ENCODE measurements at regions not wholly inside any gene's neighbourhood (a gene's known extent, or its start where the extent isn't known, plus 50 kb on each side); places are given as distances from the start of the nearest gene placed in this dataset.
"Not testable (repeated sequence)": the region's sequence is repeated elsewhere in the genome, so short reads cannot be mapped to it uniquely, and the experiment has no call there.

DNA sequence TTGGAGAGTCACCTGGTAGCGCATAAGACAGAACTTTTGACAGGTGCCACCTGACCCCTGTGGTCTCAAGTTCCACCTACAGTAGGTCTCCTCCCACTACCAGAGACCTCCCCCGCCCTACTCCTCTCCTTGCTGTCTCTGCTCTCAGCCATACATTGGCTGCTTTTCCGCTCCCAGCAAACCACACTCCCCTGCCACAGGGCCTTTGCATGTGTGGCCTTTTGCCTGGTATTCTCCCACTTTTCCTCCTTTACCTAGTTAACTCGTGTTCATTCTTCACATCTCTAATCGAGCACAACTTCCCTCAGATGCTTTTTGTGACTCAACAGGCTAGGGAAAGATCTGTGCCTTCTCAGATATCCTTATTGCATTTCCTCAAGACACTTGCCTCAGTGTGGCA, 218.3 kb upstream of the EEF2KMT start:
- no peak overlapping the region for H3K4me3 ChIP-seq (ENCODE audit: insufficient read depth, low read depth, low read length, poor library complexity, severe bottlenecking)
- H3K4me1 ChIP-seq (ENCODE audit: control insufficient read depth, insufficient read depth, low read length, poor library complexity, severe bottlenecking): no peaks in the 10 kb centered on the region
- H3K27ac ChIP-seq (ENCODE audit: insufficient read depth, low read length, poor library complexity, severe bottlenecking): no peak overlapping the region
- no peaks in the 10 kb centered on the region for H3K36me3 ChIP-seq (ENCODE audit: control insufficient read depth, insufficient read depth, low read length)
- no peaks in the 10 kb centered on the region for H3K9me3 ChIP-seq (ENCODE audit: control insufficient read depth, low read length)
- no peak for DNase-seq
- H3K27me3 ChIP-seq (replicated peaks; ENCODE audit: control insufficient read depth, insufficient read depth, low read length, poor library complexity, severe bottlenecking): no peaks in the 10 kb centered on the region

DNA sequence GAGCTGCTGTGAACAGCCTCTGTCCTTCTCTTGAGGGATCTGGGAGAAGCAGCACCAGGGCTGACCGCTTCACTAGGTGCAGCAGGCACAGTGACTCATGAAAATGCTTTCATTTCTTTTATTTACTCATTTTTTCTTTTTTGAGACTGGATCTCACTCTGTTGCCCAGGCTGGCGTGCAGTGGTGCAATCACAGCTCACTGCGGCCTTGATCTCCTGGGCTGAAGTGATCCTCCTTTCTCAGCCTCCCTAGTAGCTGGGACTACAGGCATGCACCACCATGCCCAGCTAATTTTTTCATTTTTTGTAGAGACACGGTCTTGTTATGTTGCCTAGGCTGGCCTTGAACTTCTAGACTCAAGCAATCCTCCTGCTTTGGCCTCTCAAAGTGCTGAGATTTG, 216.8 kb upstream of the EEF2KMT start:
- Histone ChIP-seq H3K9me3 (ENCODE audit: control insufficient read depth, low read length) (no peaks in the 10 kb centered on the region), H3K4me1 (ENCODE audit: control insufficient read depth, insufficient read depth, low read length, poor library complexity, severe bottlenecking) (no peaks in the 10 kb centered on the region), H3K36me3 (ENCODE audit: control insufficient read depth, insufficient read depth, low read length) (no peaks in the 10 kb centered on the region), H3K27me3 (replicated peaks; ENCODE audit: control insufficient read depth, insufficient read depth, low read length, poor library complexity, severe bottlenecking) (no peaks in the 10 kb centered on the region), H3K27ac (ENCODE audit: insufficient read depth, low read length, poor library complexity, severe bottlenecking) (no peak overlapping the region), H3K4me3 (ENCODE audit: insufficient read depth, low read depth, low read length, poor library complexity, severe bottlenecking) (no peak overlapping the region)
- DNase-seq: no peak

DNA sequence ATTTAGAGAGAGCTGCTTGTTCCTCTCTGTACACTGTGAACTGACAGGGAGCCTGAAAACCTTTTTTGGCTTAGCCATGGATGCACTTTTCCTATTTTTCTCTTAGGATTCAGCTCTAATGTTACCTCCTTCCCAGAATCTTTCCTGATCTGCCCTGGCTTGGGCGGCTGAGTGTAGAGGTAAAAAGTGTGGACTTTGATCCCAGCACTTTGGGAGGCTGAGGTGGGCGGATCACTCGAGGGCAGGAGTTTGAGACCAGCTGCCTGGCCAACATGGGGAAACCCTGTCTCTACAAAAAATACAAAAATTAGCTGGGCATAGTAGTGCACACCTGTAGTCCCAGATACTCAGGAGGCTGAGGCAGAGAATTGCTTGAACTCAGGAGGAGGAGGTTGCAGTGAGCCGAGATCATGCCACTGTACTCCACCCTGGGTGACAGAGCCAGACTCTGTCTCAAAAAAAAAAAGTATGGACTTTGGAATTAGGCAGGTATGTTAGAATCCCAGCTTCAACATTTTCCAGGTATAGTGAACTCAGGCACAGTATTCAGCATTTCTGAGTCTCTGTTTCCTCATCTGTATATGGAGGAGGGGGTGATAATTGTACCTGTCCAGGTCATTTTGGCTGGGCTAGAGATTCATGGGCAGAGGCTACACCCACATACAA, 212.5 kb upstream of the EEF2KMT start:
- H3K27me3 ChIP-seq (replicated peaks; ENCODE audit: control insufficient read depth, insufficient read depth, low read length, poor library complexity, severe bottlenecking): no peaks in the 10 kb centered on the region
- no peak for DNase-seq
- no peaks in the 10 kb centered on the region for H3K4me1 ChIP-seq (ENCODE audit: control insufficient read depth, insufficient read depth, low read length, poor library complexity, severe bottlenecking)
- H3K4me3 ChIP-seq (ENCODE audit: insufficient read depth, low read depth, low read length, poor library complexity, severe bottlenecking): no peak overlapping the region
- H3K27ac ChIP-seq (ENCODE audit: insufficient read depth, low read length, poor library complexity, severe bottlenecking): no peak overlapping the region
- H3K36me3 ChIP-seq (ENCODE audit: control insufficient read depth, insufficient read depth, low read length): no peaks in the 10 kb centered on the region
- H3K9me3 ChIP-seq (ENCODE audit: control insufficient read depth, low read length): no peaks in the 10 kb centered on the region

DNA sequence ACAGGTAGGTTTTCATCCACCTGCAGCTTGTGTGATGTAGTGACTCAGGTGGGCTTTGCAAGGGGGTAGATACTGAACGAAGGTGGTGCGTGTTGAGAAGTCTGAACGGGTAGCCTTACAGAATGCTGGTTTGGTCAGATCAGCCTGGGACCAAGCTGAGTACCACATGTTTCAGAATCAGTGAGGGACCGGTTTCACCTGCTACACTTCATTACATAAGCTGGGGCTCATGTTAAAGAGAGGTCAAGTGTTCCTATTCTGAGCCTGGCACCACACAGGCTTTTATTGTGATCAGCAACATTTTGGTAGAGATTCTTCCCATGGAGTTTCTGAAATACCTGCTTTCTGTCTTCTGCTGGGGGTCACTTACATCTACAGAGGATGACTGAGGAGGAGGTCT, 207.4 kb upstream of the EEF2KMT start:
- H3K27me3 ChIP-seq (replicated peaks; ENCODE audit: control insufficient read depth, insufficient read depth, low read length, poor library complexity, severe bottlenecking): no peaks in the 10 kb centered on the region
- no peaks in the 10 kb centered on the region for H3K4me1 ChIP-seq (ENCODE audit: control insufficient read depth, insufficient read depth, low read length, poor library complexity, severe bottlenecking)
- no peak for DNase-seq
- H3K27ac ChIP-seq (ENCODE audit: insufficient read depth, low read length, poor library complexity, severe bottlenecking): no peak overlapping the region
- H3K36me3 ChIP-seq (ENCODE audit: control insufficient read depth, insufficient read depth, low read length): no peaks in the 10 kb centered on the region
- no peaks in the 10 kb centered on the region for H3K9me3 ChIP-seq (ENCODE audit: control insufficient read depth, low read length)
- no peak overlapping the region for H3K4me3 ChIP-seq (ENCODE audit: insufficient read depth, low read depth, low read length, poor library complexity, severe bottlenecking)

DNA sequence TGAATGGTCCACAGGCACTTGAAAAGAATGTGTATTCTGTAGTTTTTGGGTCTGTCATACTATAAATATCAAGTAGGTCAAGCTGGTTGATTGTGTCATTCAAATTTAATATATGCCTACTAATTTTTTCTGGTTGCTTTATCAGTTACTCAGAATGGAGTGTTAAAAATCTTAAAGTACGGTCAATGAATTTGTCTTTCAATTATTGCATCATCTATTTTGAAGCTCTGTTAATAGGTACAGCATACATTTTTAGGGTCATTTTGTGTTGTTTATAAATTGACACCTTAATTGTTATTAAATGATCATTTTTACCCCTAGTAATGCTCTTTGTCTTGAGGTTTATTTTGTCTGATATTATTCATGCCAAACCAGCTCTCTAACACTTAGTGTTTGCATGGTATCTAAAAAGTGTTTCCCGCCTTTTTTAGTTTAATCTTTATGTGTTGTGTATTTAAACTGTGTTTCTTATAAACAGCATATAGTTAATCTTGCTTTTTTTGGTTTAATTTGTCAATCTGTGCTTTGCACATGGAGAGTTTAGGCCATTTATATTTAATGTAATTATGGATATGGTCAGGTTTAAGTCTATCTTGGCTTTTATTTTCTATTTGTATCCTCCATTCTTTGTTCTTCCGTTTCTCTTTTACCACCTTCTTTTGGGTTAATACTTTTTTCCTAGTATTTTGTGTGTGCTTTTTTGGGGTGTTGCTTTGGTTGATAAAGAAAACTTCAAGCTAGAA, 204.9 kb upstream of the EEF2KMT start:
- H3K27ac ChIP-seq (ENCODE audit: insufficient read depth, low read length, poor library complexity, severe bottlenecking): no peak overlapping the region
- H3K4me1 ChIP-seq (ENCODE audit: control insufficient read depth, insufficient read depth, low read length, poor library complexity, severe bottlenecking): no peaks in the 10 kb centered on the region
- H3K9me3 ChIP-seq (ENCODE audit: control insufficient read depth, low read length): no peaks in the 10 kb centered on the region
- no peak for DNase-seq
- no peaks in the 10 kb centered on the region for H3K36me3 ChIP-seq (ENCODE audit: control insufficient read depth, insufficient read depth, low read length)
- H3K4me3 ChIP-seq (ENCODE audit: insufficient read depth, low read depth, low read length, poor library complexity, severe bottlenecking): no peak overlapping the region
- H3K27me3 ChIP-seq (replicated peaks; ENCODE audit: control insufficient read depth, insufficient read depth, low read length, poor library complexity, severe bottlenecking): no peaks in the 10 kb centered on the region

DNA sequence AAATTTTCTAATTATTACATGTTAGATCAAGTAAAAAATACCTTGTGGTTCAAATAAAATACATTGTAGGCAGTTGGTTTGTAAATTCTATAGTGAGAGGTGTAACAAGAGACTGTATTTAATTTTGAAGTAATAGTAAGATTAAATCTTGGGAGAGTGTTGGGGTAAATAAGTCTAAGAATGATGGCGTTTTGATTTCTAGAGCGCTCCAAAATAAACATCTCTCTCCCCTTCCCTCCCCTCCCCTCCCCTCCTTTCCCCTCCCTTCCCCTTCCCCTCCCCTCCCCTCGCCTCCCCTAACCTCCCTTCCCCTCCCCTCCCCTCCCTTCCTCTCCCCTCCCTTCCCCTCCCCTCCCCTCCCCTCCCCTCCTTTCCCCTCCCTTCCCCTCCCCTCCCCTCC, 200.6 kb upstream of the EEF2KMT start:
- Histone ChIP-seq H3K27ac (ENCODE audit: insufficient read depth, low read length, poor library complexity, severe bottlenecking) (no peak overlapping the region), H3K27me3 (replicated peaks; ENCODE audit: control insufficient read depth, insufficient read depth, low read length, poor library complexity, severe bottlenecking) (no peaks in the 10 kb centered on the region), H3K9me3 (ENCODE audit: control insufficient read depth, low read length) (no peaks in the 10 kb centered on the region), H3K4me1 (ENCODE audit: control insufficient read depth, insufficient read depth, low read length, poor library complexity, severe bottlenecking) (no peaks in the 10 kb centered on the region), H3K4me3 (ENCODE audit: insufficient read depth, low read depth, low read length, poor library complexity, severe bottlenecking) (no peak overlapping the region), H3K36me3 (ENCODE audit: control insufficient read depth, insufficient read depth, low read length) (no peaks in the 10 kb centered on the region)
- no peak for DNase-seq

DNA sequence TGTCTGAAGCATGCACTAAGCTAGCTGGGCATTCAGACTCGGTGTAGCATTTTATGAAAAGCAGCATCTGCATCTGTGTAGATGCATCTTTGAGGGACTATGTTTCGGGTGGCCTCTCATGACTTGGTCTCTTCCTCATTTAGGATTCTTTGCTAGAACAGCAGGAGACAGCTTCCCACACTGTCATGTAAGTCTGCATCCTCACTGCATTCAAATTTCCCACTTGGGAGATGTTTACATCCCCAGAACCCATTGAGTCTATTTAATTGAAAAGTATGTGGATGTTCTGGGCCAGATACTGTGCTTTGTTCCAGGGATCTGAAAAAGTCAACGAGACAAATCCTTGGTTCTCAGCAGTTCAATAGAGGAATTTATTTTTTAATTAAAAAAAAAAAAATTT, 198.6 kb upstream of the EEF2KMT start:
- H3K27ac ChIP-seq (ENCODE audit: insufficient read depth, low read length, poor library complexity, severe bottlenecking): no peak overlapping the region
- H3K4me3 ChIP-seq (ENCODE audit: insufficient read depth, low read depth, low read length, poor library complexity, severe bottlenecking): no peak overlapping the region
- no peak for DNase-seq
- no peaks in the 10 kb centered on the region for H3K36me3 ChIP-seq (ENCODE audit: control insufficient read depth, insufficient read depth, low read length)
- H3K4me1 ChIP-seq (ENCODE audit: control insufficient read depth, insufficient read depth, low read length, poor library complexity, severe bottlenecking): no peaks in the 10 kb centered on the region
- no peaks in the 10 kb centered on the region for H3K27me3 ChIP-seq (replicated peaks; ENCODE audit: control insufficient read depth, insufficient read depth, low read length, poor library complexity, severe bottlenecking)
- no peaks in the 10 kb centered on the region for H3K9me3 ChIP-seq (ENCODE audit: control insufficient read depth, low read length)

DNA sequence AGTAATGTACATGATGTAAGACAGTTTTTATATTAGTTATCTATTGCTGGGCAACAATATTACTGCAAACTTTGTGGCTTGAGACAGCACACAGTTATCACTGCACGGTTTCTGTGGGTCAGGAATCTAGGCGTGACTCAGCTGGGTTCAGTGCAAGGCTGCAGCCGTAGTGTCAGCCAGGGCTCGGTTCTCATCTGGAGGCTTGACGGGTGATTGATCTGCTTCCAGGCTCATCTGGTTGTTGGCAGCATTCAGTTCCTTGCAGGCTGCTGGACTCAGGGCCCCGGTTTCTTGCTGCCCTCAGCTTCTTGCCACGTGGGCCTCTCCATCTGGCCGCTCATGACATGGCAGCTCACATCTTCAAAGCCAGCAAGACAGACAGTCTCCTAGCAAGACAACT, 197.7 kb upstream of the EEF2KMT start:
- not testable (repeated sequence) for H3K9me3 ChIP-seq (ENCODE audit: control insufficient read depth, low read length); H3K27ac ChIP-seq (ENCODE audit: insufficient read depth, low read length, poor library complexity, severe bottlenecking); H3K4me1 ChIP-seq (ENCODE audit: control insufficient read depth, insufficient read depth, low read length, poor library complexity, severe bottlenecking); DNase-seq; H3K27me3 ChIP-seq (replicated peaks; ENCODE audit: control insufficient read depth, insufficient read depth, low read length, poor library complexity, severe bottlenecking); H3K4me3 ChIP-seq (ENCODE audit: insufficient read depth, low read depth, low read length, poor library complexity, severe bottlenecking); H3K36me3 ChIP-seq (ENCODE audit: control insufficient read depth, insufficient read depth, low read length)

DNA sequence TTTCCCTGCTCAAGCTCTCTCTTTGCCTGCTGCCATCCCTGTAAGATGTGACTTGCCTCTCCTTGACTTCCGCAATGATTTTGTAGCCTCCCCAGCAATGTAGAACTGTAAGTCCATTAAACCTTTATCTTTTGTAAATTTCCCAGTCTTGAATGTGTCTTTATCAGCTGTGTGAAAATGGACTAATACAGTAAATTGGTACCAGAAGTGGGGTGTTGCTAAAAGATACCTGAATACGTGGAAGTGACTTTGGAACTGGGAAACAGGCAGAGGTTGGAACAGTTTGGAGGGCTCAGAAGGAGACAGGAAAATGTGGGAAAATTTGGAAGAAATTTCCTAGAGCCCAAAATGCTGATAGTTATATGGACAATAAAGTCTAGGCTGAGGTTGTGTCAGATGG, 184.6 kb upstream of the EEF2KMT start:
- H3K4me1 ChIP-seq (ENCODE audit: control insufficient read depth, insufficient read depth, low read length, poor library complexity, severe bottlenecking); DNase-seq; H3K27me3 ChIP-seq (replicated peaks; ENCODE audit: control insufficient read depth, insufficient read depth, low read length, poor library complexity, severe bottlenecking); H3K36me3 ChIP-seq (ENCODE audit: control insufficient read depth, insufficient read depth, low read length); H3K4me3 ChIP-seq (ENCODE audit: insufficient read depth, low read depth, low read length, poor library complexity, severe bottlenecking); H3K27ac ChIP-seq (ENCODE audit: insufficient read depth, low read length, poor library complexity, severe bottlenecking); H3K9me3 ChIP-seq (ENCODE audit: control insufficient read depth, low read length): not testable (repeated sequence)

DNA sequence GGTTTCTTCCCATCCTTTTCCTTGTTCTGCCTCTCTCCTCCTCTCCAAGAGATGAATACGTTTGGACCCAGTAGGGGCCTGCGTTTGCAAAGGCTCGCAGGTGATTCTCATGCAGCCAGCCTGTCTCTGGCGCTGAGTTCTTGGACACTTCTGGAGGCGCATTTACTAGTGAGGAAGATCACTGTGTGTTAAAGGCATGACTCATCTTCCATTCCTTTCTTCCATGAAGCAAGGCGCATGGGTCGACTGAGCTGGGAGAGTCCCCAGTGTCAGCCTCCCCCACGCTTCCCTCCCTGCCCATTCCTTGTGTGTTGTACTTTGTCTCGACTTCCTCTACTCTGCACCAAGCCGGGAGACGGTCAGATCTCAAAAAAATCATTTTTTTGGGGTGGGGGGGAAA, 159.9 kb upstream of the EEF2KMT start:
- DNase-seq: no peak
- H3K9me3 ChIP-seq (ENCODE audit: control insufficient read depth, low read length): no peaks in the 10 kb centered on the region
- H3K4me1 ChIP-seq (ENCODE audit: control insufficient read depth, insufficient read depth, low read length, poor library complexity, severe bottlenecking): no peaks in the 10 kb centered on the region
- H3K4me3 ChIP-seq (ENCODE audit: insufficient read depth, low read depth, low read length, poor library complexity, severe bottlenecking): no peak overlapping the region
- H3K27me3 ChIP-seq (replicated peaks; ENCODE audit: control insufficient read depth, insufficient read depth, low read length, poor library complexity, severe bottlenecking): no peaks in the 10 kb centered on the region
- no peaks in the 10 kb centered on the region for H3K36me3 ChIP-seq (ENCODE audit: control insufficient read depth, insufficient read depth, low read length)
- no peak overlapping the region for H3K27ac ChIP-seq (ENCODE audit: insufficient read depth, low read length, poor library complexity, severe bottlenecking)

Measured in effector memory CD4-positive, alpha-beta T cell (primary cell).